Endothelial cell of umbilical vein (primary cell): ENCODE measurements at regions not wholly inside any gene's neighbourhood (a gene's known extent, or its start where the extent isn't known, plus 50 kb on each side); places are given as distances from the start of the nearest gene placed in this dataset.

ENCODE experiments used
- EZH2 ChIP-seq: IDR thresholded peaks from 2 replicates; pipeline ENCODE4 v1.6.1; 2012; ENCODE audit warnings: borderline replicate concordance, low read depth, mild to moderate bottlenecking, moderate library complexity, low read length, inconsistent platforms; ENCODE audit not compliant: severe bottlenecking
- GATA2 ChIP-seq: IDR thresholded peaks from 2 replicates; pipeline ENCODE4 v1.7.0; 2011; ENCODE audit warnings: low read depth, mild to moderate bottlenecking, moderate library complexity, mixed read lengths, low read length; ENCODE audit not compliant: insufficient read length, insufficient read depth
- MYC ChIP-seq: IDR thresholded peaks from one replicate; pipeline ENCODE4 v1.6.1; 2011; ENCODE audit warnings: mild to moderate bottlenecking, low read depth, low read length
- POLR2A ChIP-seq: IDR thresholded peaks from 2 replicates; pipeline ENCODE4 v1.6.1; 2012; ENCODE audit warnings: low read depth, mild to moderate bottlenecking, control low read depth, low read length
- POLR2AphosphoS5 ChIP-seq: IDR thresholded peaks from 2 replicates; pipeline ENCODE4 v1.6.1; 2012; ENCODE audit warnings: low read depth, mild to moderate bottlenecking, control low read depth, low read length, moderate library complexity; ENCODE audit not compliant: insufficient read depth
- TF ChIP-seq, protein P1 (sequence below), 2 donors: IDR thresholded peaks; 1 replicate in 1 of 2; 2 replicates in 1 of 2; pipeline ENCODE4 v1.5.1; 2011; ENCODE audit warnings: low read length in 2 of 2, mild to moderate bottlenecking in 2 of 2, moderate library complexity in 2 of 2, control low read depth in 1 of 2, inconsistent platforms in 1 of 2, low read depth in 1 of 2; ENCODE audit not compliant: insufficient read depth in 1 of 2; ENCODE audit errors: extremely low read depth in 1 of 2
- TF ChIP-seq, protein P2 (sequence below): IDR thresholded peaks from 2 replicates; pipeline ENCODE4 v1.6.1; 2011; ENCODE audit not compliant: insufficient read depth, insufficient read length

DNA sequence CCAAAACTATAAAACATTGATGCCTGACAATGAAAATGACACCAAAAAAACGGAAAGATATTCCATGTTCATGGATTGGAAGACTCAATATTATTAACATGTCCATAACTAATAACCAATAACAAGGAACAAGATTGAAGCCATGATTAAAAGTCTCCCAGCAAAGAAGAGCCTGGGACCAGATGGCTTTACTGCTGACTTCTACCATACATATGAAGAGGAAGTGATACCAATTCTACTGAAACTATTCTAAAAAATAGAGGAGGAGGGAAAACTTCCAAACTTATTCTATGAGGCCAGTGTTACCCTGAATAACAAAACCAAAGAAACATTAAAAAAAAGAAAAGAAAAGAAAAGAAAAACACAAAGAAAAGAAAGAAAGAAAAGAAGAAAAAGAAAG is 54.6 kb upstream of the ATF7IP start:
- TF ChIP-seq POLR2A (no peak), MYC (no peak), POLR2AphosphoS5 (no peak), EZH2 (no peak), GATA2 (no peak)
- TF ChIP-seq, protein P1, sequence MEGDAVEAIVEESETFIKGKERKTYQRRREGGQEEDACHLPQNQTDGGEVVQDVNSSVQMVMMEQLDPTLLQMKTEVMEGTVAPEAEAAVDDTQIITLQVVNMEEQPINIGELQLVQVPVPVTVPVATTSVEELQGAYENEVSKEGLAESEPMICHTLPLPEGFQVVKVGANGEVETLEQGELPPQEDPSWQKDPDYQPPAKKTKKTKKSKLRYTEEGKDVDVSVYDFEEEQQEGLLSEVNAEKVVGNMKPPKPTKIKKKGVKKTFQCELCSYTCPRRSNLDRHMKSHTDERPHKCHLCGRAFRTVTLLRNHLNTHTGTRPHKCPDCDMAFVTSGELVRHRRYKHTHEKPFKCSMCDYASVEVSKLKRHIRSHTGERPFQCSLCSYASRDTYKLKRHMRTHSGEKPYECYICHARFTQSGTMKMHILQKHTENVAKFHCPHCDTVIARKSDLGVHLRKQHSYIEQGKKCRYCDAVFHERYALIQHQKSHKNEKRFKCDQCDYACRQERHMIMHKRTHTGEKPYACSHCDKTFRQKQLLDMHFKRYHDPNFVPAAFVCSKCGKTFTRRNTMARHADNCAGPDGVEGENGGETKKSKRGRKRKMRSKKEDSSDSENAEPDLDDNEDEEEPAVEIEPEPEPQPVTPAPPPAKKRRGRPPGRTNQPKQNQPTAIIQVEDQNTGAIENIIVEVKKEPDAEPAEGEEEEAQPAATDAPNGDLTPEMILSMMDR (IDR thresholded peaks at IDR 0.05; ENCODE audit: extremely low read depth in 1 of 2, insufficient read depth in 1 of 2, low read depth in 1 of 2, low read length in 2 of 2) = no peak
- TF ChIP-seq, protein P2, sequence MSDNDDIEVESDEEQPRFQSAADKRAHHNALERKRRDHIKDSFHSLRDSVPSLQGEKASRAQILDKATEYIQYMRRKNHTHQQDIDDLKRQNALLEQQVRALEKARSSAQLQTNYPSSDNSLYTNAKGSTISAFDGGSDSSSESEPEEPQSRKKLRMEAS = no peak
